Head of caudate nucleus (tissue), 42 donors: ENCODE measurements at regions not wholly inside any gene's neighbourhood (a gene's known extent, or its start where the extent isn't known, plus 50 kb on each side); places are given as distances from the start of the nearest gene placed in this dataset.

ENCODE experiments used
- DNase-seq, 42 donors: peaks; one replicate each; pipeline versions ENCODE4 v3.0.0 to v3.0.0-alpha.2; 2020 to 2021; ENCODE audit warnings: mixed read lengths in 7 of 42
- intact Hi-C: fragments of 100-400 bp; cut with DNase I; formaldehyde crosslinking; loops from one replicate; pipeline ENCODE4 v1.15.0; 2022

DNA sequence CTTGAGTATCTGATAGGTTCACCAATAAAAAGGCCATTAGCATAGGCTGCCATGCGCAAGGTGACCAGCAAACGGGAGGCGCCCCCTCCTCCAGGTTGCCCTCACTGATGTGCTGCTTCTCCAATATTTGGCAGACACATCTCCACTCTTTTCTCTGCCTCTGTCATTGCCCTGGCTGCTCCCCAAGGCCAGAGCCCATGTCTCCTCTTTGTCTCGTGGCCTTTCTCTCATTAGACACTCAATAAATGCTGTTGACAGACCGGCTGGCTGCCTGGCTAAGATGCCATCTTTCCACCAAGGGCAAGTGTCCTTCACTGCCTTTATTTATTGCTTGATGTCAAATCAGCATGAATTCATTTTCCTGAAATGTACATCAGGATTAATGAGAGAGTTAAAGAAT lies 404.0 kb upstream of the KIF2A start:
- no peak for DNase-seq
- intact Hi-C loops = no loop called here

DNA sequence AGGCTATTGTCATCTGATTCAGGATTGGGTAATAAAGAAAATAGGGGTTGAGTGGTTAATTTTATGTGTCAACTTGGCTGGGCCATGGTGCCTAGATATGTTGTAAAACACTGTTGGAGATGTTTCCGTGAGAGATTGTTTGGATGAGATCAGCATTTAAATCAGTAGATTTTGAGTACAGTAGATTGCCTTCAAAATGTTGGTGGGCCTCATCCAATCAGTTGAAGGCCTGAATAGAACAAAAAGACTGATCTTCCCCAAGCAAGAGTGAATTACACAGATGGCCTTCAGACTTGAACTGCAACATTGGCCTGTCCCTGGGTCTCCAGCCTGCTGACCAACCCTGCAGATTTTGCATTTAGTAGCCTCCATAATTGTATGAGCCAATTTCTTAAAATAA lies 401.3 kb upstream of the KIF2A start:
- intact Hi-C loops = no loop called here
- DNase-seq = no peak

DNA sequence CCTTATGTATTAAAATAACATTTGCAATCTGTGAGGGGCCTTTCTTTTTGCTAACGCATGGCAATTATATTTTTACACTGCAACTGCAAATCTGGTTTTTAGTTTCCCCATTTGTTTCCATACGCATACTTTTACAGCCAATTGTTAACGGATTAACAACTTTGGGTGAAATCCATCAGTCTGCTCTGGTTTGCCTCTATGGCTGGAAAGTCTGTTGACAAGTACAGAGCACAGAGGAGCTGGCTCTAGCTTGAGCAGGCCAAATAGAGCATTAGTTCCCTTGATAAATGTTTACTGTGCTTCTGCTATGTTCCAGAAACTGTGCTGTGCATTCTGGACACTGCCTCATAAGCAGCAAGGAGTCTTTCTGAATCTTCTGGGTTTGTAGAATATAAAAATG lies 400.4 kb upstream of the KIF2A start:
- no peak for DNase-seq
- intact Hi-C loops = no loop called here

DNA sequence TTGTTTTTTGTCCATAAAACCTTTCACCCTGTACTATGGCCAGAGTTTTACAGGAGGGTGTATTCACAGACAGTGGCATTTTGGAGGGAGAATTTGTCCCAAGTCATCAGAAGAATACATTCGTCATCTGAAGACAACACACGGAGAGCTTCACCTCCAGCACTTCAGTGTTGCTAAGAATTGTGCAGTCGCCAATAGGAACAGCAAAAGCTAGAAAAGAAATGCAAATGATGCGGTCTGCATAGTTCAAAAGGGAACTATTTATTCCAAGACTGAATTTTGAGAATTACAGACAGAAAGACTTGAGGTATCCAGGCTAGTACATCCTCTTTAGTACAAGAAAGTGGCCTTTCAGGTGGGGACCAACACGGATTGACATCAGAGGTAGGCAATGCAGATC lies 399.2 kb upstream of the KIF2A start:
- intact Hi-C loops = no loop called here
- no peak for DNase-seq

DNA sequence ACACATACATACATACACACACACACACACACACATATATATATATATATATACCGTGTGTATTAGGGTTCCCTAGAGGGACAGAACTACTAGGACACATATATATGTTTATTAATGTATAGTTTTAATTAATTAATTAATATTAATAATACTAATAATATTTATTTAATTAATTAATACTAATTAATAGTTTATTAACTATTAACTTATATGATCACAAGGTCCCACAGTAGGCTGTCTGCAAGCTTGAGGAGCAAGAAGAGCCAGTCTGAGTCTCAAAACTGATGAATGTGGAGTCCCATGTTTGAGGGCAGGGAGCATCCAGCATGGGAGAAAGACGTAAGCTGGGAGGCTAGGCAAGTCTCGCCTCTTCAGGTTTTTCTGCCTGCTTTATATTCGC lies 398.0 kb upstream of the KIF2A start:
- DNase-seq = no peak
- intact Hi-C loops = no loop called here

DNA sequence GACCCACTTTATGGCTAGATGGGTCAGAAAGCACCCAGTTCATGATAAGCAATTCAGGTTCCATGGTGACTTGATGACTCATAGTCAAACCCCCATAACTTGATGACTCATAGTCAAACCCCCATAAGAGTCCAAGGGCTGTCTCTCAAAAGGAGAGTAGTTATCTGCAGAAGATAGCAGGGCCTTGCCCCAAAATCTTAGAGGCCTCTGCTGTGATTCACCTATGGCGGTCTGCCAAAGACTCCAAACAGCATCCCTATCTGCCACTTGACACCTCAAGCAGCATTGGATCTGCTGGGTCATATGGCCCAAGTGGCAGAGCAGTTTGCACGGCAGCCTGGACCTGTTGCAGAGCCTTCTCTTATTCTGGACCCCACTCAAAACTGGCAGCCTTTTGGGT lies 395.2 kb upstream of the KIF2A start:
- no peak for DNase-seq
- intact Hi-C loops = no loop called here

DNA sequence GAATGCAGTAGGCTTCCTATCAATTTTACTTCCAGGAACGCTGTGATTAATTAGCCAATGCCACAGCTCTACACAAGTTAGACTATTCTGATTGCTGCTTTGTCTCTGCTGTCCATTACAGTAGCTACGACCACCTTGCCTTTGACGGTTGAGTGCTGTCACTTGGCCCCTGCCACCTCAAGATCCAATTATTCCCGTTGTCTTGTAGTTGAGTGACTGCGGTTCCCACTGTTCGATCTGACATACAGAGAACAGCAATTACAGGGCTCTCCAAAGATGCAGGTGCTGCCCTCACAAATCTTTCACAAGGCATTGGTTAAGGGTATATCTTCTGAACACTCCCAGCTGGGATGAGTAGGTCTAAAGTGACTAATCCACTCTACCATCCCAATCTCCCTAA lies 393.4 kb upstream of the KIF2A start:
- intact Hi-C loops = no loop called here
- no peak for DNase-seq

DNA sequence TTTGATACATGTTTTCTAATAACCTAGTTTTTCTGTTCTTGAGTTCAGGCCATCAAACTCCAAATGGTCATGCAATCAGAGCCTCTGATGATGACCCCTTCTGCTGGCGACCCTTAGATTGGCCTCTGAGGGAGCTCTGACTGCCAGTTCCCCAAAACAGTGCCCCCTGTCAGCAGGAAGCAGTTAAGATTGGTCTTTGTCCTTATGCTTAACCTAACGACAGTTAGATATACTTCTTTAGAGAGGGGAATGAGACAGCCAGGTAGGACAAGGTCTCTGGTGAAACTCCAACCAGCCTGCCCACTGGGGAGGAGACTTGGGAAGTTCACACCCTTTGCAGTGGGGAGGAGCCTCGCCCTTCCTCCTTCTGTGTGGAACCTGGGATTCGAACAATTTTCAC lies 390.4 kb upstream of the KIF2A start:
- intact Hi-C loops = no loop called here
- DNase-seq = no peak

DNA sequence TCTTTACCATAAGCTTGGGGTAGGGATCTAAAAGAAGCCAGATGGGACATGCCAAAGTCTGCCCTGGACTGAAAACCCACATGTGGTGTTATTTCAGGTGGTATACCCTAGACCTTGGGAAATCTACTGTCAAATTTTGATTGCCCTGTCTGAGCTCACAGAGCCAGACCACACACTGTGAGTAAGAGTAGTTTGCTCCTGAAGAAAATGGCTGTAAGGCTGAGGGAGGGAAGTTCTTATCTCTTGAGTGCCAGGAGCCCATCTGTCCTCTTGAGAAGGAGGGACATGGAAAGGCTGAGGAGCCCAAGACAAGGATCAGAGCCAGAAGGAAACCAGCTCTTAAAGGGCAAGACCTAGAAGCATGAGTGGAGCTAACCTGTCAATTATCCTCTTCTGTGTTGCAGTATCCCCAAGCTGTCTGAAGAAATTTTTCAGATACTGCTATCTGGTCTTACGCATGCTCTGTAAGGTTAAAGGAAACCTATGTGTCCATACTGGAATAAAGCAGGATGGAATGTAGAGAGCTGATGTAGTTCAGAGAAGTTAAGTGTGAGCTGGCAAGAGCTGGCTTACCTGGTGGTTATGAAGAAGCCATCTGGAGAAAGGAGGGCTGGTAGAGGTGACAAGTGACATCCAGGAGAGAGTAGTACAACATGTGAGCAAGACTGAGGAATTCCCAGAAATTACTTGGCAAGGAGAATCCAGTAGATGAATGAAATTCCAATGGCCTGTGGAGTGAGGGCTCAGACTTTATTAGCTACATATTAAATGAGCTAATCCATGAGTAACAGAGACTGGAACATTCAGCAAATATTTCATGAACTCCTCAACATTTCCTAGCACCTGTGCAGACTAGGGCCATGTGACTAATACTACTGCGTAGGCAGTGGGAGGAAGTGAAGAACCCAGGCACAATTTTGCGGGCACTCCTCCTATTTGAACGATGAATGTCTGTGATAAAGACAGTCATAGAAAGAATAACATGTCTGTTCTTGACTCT lies 389.1 kb upstream of the KIF2A start:
- intact Hi-C loops = no loop called here

DNA sequence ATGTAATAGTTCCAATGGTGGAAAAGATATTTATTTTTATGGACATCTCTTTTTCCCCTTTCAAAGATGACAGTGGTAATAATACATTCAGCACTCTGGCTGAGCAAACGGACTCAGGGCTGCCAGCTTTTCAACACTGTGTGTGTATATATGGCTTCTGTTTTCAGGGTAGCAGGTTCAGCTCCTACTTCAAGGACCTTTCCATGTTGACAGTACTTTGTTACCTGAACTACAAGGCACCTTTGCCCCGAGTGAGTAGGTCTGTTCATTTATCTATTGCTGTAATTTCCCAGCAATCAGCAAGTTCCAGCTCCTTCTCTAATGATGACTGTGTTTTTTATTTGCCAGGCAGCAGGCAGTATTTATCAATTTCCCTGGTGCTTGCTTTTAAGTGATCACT lies 387.4 kb upstream of the KIF2A start:
- intact Hi-C loops = no loop called here
- DNase-seq = no peak

More for the DNA sequence above, 389.1 kb upstream of the KIF2A start:
- DNase-seq = peak in 35 of 42 donors; percentile 4 to 76 (median 35)

DNA sequence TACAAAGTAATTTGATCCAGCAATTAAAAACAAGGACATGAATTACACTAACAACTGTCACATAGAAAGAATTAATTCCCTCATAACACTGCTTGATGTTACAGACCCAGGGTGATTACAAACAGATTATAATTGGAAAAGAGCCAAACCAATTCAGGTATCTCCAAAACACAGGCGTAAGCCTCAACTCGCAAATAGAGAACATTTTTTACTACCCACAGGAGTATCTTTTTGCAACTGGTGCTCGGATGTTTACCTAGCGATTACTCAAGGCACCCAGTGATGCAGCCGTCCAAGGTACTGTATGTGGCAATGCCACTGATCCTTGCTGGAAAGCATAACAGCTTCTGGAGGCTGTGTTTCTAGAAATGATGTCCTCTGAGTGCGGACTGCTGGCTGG lies 386.1 kb upstream of the KIF2A start:
- intact Hi-C loops = no loop called here
- peak in 1 of 42 donors; percentile 17 for DNase-seq

DNA sequence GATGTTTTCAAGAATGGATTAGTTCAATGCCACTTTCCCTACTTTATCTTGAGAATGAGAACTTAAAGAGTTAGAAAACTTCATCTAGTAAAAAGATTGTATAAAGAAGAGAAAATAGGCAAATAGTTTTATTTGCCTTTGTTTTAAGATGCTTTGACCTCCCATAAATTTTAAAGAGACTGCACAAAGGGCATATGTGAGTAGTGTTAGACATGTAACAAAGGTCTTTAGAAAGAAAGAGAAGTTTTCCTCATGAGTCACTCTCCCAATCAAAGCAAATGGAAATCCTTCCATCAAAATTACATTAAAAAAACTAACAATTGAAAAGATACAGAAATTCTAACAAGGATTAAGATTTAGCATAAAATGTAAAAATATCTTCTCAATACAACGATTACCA lies 381.8 kb upstream of the KIF2A start:
- intact Hi-C loops = no loop called here
- no peak for DNase-seq

DNA sequence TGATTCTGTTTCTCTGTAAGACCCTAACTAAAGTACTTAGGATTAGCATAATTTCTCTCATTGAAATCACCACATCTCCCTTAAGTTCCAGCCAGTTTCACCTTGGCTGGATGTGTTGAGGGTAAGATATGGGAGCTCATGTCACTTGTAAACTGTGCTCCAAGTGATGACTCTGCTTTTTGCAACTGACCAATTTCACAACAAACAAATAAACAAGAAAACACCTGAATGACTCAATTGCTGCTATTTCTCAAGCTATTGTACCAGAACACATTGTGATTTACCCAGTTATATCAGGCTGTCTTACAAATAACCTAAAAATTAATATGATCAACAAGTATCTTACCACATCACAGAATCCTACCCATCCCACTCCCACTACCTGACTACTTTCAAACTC lies 379.1 kb upstream of the KIF2A start:
- intact Hi-C loops = no loop called here
- DNase-seq = peak in 1 of 42 donors; percentile 2

DNA sequence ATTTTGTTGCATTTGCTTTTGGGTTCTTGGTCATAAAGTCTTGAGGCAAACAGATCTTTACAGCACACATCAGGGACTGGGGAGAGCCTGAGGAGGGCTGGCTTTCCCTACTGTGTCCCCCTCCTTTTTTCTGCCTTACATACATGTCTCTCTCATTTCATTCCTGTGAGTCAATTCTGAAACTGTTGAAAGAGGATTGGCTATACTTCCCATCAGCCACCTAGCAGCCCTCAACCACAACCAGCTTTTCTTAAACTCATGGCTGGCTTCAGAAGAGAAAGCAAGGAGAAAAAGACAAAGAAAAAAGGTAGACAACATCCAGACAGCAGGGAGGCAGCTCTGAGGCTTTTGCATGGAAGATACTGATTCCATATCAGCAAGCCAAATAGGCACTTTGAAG lies 374.8 kb upstream of the KIF2A start:
- intact Hi-C loops = loop anchor here (5.0 kb wide), 1 partner anchor 969 kb away; no protein-coding TSS in a partner anchor
- no peak for DNase-seq

DNA sequence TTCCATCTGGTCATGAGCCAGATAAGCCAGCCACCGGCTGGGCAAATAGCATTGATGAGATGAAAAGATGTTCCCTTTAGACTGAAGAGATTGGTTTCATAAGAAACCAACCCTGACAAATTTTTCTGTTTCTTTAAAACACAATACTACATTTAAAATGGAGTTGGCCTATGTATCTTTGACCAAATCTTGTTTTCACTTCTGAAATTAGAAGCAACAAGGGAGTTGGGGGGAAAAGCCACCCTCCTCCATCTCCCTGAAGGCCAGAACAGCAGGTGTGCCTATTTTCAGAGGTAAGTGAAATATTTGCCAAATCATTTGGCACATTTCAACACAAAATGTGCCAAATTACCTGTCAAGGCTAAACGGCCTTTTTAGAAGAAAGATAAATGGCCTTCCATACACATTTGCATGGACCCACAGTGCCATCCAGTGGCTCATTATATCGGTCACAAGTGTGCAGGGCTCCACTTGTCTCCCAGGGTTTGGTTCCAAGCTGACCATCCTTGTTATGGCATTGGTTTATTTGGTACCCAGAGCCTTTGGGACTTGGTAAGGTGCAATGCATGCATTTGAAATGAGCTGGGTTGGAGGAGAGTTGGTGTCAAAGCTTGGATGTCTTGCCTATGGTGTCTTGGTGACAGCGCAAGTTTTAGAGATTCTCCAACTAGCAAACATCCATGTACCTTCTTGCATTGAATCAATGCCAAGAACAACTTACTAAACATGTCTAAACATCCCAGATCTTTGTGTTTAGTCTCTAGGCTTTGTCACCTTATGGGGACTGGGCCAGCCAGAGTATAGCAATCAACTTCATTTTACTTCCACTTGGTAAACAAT lies 372.0 kb upstream of the KIF2A start:
- intact Hi-C loops = loop anchor here (5.0 kb wide), 1 partner anchor 972 kb away; no protein-coding TSS in a partner anchor
- peak in 41 of 42 donors; percentile 29 to 87 (median 71) for DNase-seq

DNA sequence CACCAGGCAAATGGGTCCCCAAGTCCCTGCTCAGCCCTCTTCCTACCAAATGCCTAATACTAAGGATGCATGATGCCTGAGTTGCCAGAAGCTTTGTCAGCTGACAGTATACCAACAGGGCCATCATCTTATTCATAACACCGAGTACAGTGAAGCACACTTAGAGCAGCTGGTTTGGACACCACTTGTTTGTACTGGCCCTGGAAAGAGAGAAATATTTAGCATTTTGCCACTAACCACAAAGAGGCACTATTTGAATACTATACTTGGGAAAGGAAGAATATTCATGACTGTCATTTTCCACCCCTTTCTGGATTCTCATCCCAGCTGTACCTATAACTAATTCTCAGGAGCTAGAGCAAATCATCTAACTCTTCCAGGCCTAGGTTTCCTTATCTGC lies 364.4 kb upstream of the KIF2A start:
- intact Hi-C loops = loop anchor here (10.0 kb wide), 1 partner anchor 203 kb away; no protein-coding TSS in a partner anchor
- no peak for DNase-seq

DNA sequence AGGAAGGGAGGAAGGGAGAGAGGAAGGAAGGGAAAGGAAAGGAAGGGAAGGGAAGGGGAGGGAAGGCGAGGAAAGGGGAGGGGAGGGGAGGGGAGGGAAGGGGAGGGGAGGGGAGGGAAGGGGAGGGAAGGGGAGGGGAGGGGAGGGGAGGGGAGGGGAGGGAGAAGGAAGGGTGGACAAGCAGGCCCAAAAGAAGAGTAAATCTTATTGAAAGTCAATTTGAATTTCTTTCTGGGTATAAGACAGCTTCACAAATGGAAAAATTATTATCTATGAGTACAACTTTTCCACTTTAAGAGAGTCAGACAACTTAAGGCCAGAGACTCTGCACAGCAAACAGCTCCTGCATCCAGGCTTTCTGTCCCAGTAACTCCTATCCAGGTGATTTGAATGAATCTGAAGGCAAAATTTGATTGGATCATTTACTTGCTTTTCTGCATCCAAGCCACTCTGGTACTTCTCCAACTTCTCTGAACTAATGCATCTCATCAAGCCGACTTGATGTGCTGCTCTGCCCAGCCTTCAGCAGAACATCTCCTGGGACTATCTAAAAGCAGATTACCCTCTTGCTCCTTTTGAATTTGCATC lies 363.4 kb upstream of the KIF2A start:
- intact Hi-C loops = loop anchor here (10.0 kb wide), 1 partner anchor 202 kb away; no protein-coding TSS in a partner anchor
- no peak for DNase-seq

DNA sequence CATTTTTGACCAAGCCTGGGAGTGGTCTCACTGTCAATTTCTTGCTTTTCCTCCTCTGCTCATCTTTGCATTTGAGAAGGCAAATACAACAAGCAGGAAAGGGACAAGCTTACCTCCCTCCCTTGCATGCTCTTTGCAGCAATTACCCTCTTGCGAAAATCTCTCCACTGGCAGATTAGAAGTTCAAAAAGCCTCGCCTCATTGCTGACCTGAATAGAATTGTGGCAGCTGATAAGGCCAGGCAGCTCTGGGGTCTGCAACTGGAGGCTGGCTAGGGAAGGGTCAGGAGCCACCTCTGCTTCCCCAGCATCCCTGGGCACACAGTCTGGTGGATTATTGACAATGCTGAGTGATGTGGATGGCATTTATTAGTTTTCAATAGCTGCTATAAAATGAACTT lies 362.3 kb upstream of the KIF2A start:
- DNase-seq = no peak
- intact Hi-C loops = loop anchor here (10.0 kb wide), 1 partner anchor 201 kb away; no protein-coding TSS in a partner anchor

DNA sequence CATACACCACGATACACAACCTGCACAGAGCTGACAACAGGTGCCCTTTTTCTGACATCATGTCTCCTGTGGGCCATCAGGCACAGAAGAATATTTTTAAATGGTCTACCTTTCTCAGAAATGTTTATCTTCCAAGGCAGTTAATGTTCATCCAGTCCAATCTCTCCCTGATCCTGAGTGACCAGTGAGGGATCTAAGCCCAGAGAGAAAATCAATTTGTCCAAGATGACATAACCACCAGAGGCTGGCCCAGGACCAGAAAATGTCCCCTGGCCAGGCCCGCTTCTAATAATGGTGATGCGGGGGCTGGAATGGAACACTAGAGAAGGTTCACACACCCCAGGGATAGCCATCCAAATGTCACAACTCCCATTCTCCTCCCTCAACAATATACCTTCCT lies 357.9 kb upstream of the KIF2A start:
- no peak for DNase-seq
- intact Hi-C loops = loop anchor here (10.0 kb wide), 1 partner anchor 197 kb away; no protein-coding TSS in a partner anchor
